ENCODE measurements at regions not wholly inside any gene's neighbourhood (a gene's known extent, or its start where the extent isn't known, plus 50 kb on each side); places are given as distances from the start of the nearest gene placed in this dataset.

GRCh38 chr9:129287619-129288305, 109.7 kb upstream of the IER5L start:
- Mint-ChIP-seq H3K36me3 (no peaks in the 10 kb centered on the region), H3K27me3 (no peaks in the 10 kb centered on the region), H3K4me1 (ENCODE audit: low read depth) (no peaks in the 10 kb centered on the region), H3K4me3 (no peak overlapping the region), H3K9me3 (ENCODE audit: low read depth) (no peaks in the 10 kb centered on the region), H3K27ac (no peak overlapping the region)

DNA sequence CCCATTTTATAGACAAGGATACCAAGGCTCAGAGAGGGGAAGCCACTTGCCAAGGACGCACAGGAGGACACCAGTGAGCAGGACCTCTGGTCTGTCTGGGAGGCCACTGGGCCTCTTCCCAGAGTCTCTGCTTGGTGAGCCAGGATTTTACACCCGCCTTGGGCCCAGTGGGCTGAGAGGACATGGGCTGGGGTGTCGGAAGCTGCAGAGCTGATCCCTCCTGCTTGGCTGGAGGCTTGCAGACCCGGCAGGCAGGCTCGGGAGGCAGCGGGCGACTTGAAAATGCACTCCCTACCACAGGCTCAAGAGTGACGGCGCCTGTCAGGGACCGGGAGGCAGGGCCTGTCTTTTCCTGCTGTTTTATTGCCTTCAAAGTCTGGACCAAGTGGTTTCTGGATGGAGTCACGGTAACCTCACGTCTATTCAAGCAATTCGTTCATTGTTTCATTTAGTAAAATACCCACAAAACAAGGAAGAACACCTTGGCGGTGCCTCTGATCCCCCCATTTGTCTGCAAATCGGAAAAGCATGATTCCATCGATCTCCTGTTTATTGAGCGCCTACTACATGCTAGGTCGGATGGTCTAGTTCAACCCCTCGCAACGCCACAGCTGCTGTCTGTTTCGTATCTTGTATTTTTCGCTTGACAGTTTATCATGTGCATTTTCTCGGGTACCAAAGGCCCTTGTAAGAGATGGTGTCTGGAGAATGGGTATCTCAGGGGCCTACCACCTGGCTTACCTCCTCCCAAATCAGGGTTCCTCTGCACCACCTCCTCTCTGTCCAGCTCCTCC, 108.1 kb upstream of the IER5L start:
- Mint-ChIP-seq H3K4me1 (ENCODE audit: low read depth) (no peaks in the 10 kb centered on the region), H3K4me3 (no peak overlapping the region), H3K27ac (no peak overlapping the region), H3K27me3 (no peaks in the 10 kb centered on the region), H3K36me3 (no peaks in the 10 kb centered on the region), H3K9me3 (ENCODE audit: low read depth) (no peaks in the 10 kb centered on the region)

- Mint-ChIP-seq H3K27me3 (no peaks in the 10 kb centered on the region), H3K4me1 (ENCODE audit: low read depth) (no peaks in the 10 kb centered on the region), H3K27ac (no peak overlapping the region), H3K36me3 (no peaks in the 10 kb centered on the region), H3K9me3 (ENCODE audit: low read depth) (no peaks in the 10 kb centered on the region), H3K4me3 (no peak overlapping the region)
Observed at GRCh38 chr9:129285382-129285781, 107.3 kb upstream of the IER5L start.

GRCh38 chr9:129284607-129285291, 106.7 kb upstream of the IER5L start:
- Mint-ChIP-seq H3K27ac (no peak overlapping the region), H3K4me3 (no peak overlapping the region), H3K9me3 (ENCODE audit: low read depth) (no peaks in the 10 kb centered on the region), H3K4me1 (ENCODE audit: low read depth) (no peaks in the 10 kb centered on the region), H3K36me3 (no peaks in the 10 kb centered on the region), H3K27me3 (no peaks in the 10 kb centered on the region)

GRCh38 chr9:129283705-129284606, 105.9 kb upstream of the IER5L start:
- Mint-ChIP-seq H3K36me3 (no peaks in the 10 kb centered on the region), H3K9me3 (ENCODE audit: low read depth) (no peaks in the 10 kb centered on the region), H3K27ac (no peak overlapping the region), H3K4me3 (no peak overlapping the region), H3K27me3 (no peaks in the 10 kb centered on the region), H3K4me1 (ENCODE audit: low read depth) (no peaks in the 10 kb centered on the region)

DNA sequence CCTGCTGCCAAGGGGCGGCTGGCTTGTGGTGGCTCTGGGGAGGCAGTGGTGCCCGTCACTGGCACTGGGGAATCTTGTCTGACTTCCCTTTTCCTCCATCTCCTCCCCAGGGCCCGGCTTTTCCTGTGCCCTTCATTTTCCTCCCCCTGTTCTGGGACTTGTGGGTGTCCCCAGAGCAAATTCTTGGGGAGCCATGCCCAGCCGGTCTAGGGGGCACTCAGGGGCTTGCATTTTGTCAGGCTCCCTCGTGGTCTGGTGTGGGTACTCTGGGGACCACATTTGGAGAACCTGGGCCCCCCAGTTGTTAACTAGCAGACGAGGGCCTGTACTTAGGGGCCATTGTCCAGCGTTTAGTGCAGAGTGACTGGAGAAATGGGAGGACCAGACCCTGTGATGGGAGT, 105.2 kb upstream of the IER5L start:
- H3K4me1 Mint-ChIP-seq (ENCODE audit: low read depth), result no peaks in the 10 kb centered on the region
- H3K4me3 Mint-ChIP-seq, result no peak overlapping the region
- H3K27ac Mint-ChIP-seq, result no peak overlapping the region
- no peaks in the 10 kb centered on the region for H3K36me3 Mint-ChIP-seq
- no peaks in the 10 kb centered on the region for H3K27me3 Mint-ChIP-seq
- H3K9me3 Mint-ChIP-seq (ENCODE audit: low read depth), result no peaks in the 10 kb centered on the region

GRCh38 chr9:129282731-129283211, 104.7 kb upstream of the IER5L start:
- no peak overlapping the region for H3K27ac Mint-ChIP-seq
- H3K4me3 Mint-ChIP-seq, result no peak overlapping the region
- no peaks in the 10 kb centered on the region for H3K9me3 Mint-ChIP-seq (ENCODE audit: low read depth)
- no peaks in the 10 kb centered on the region for H3K36me3 Mint-ChIP-seq
- no peaks in the 10 kb centered on the region for H3K27me3 Mint-ChIP-seq
- no peaks in the 10 kb centered on the region for H3K4me1 Mint-ChIP-seq (ENCODE audit: low read depth)

- Mint-ChIP-seq H3K36me3 (no peaks in the 10 kb centered on the region), H3K4me1 (ENCODE audit: low read depth) (no peaks in the 10 kb centered on the region), H3K4me3 (no peak overlapping the region)
Observed at GRCh38 chr9:129282272-129282671, 104.2 kb upstream of the IER5L start.

DNA sequence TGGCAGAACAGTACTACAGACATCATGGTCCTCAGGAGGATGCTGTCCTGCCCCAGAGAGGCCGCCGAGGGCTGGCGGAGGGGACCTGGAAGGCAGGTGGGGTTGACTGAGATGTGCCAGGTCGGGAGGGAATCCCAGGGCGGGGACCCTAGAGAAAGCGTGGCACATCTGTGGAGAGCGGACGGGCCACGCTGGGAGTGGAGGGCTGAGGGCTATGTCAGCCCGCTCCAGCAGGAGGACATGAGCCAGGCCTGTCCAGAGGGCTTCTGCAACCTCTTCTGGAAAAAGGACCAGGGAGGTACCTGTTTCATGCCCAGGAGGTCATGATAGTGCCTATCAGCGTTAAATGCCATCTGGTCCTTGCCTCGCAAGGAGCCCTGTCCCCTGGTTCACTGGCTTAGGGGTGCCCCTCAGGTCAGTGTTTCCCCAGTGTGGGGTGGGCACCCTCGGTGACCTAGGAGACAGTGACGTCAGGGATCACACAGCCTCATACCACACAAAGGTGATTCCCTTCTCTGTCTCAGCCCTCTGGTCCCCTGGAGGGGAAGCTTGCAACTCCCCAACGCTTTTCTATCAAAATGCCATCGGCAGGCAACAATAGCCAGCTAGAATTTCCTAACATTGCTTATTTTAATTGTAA, 103.6 kb upstream of the IER5L start:
- Mint-ChIP-seq H3K4me3 (no peak overlapping the region), H3K27ac (no peak overlapping the region), H3K9me3 (ENCODE audit: low read depth) (no peaks in the 10 kb centered on the region), H3K27me3 (no peaks in the 10 kb centered on the region), H3K36me3 (no peaks in the 10 kb centered on the region), H3K4me1 (ENCODE audit: low read depth) (no peaks in the 10 kb centered on the region)

More at GRCh38 chr9:129282272-129282671, 104.2 kb upstream of the IER5L start:
- H3K27ac Mint-ChIP-seq, result no peak overlapping the region
- no peaks in the 10 kb centered on the region for H3K9me3 Mint-ChIP-seq (ENCODE audit: low read depth)
- no peaks in the 10 kb centered on the region for H3K27me3 Mint-ChIP-seq

GRCh38 chr9:129280623-129281271, 102.7 kb upstream of the IER5L start:
- H3K27ac Mint-ChIP-seq, result no peak overlapping the region
- H3K4me1 Mint-ChIP-seq (ENCODE audit: low read depth), result no peaks in the 10 kb centered on the region
- no peak overlapping the region for H3K4me3 Mint-ChIP-seq
- no peaks in the 10 kb centered on the region for H3K36me3 Mint-ChIP-seq
- no peaks in the 10 kb centered on the region for H3K9me3 Mint-ChIP-seq (ENCODE audit: low read depth)
- H3K27me3 Mint-ChIP-seq, result no peaks in the 10 kb centered on the region

- Mint-ChIP-seq H3K4me1 (ENCODE audit: low read depth) (no peaks in the 10 kb centered on the region), H3K9me3 (ENCODE audit: low read depth) (no peaks in the 10 kb centered on the region), H3K27ac (no peak overlapping the region), H3K27me3 (no peaks in the 10 kb centered on the region), H3K4me3 (no peak overlapping the region), H3K36me3 (no peaks in the 10 kb centered on the region)
Observed at GRCh38 chr9:129280236-129280622, 102.2 kb upstream of the IER5L start.

DNA sequence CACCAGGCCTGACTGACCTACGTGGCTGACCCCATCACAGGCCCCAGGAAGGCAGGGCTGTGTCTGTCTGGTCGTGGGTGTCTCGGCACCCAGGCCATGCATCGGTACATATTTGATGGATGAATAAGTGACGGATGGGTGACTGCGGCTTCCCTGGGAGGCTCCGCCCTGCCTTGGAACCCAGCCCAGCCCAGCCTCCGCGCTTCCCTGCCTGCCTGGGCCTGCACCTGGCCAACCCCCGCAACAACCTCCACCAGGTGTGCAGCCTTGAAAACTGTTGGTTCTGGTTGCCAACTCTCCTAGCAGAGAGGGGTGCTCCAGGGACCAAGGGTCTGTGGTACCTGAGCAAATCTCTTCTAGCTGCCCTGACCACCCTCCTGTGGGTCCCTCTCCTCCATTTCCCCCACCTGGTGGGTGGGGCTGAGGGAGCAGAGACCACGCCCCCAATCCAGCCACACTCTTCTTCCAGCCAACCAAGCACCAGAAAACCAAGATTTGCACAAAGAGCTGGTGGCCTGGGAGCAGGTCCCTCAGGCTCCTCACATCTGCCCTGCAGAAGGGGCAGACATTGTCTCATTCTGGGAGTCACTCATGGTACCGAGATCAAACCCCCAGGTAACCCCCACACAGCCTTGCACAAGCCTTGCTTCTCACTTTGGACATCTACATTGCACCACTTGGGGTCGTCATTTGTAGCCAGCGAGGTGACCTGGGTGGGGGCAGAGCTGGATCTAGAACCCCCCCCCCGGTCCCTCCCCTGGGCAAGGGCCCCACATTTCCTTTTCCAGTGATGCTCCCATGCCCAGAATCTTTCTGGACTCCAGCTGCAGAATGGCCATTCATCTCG, 100.6 kb upstream of the IER5L start:
- Mint-ChIP-seq H3K36me3 (no peaks in the 10 kb centered on the region), H3K27ac (no peak overlapping the region), H3K27me3 (no peaks in the 10 kb centered on the region), H3K9me3 (ENCODE audit: low read depth) (no peaks in the 10 kb centered on the region), H3K4me3 (no peak overlapping the region), H3K4me1 (ENCODE audit: low read depth) (no peaks in the 10 kb centered on the region)

All from activated naive CD8-positive, alpha-beta T cell (primary cell).